Aorta (tissue), 5 donors: ENCODE measurements at regions not wholly inside any gene's neighbourhood (a gene's known extent, or its start where the extent isn't known, plus 50 kb on each side); places are given as distances from the start of the nearest gene placed in this dataset.

Source experiments
- ATAC-seq: fragments of 200-7000 bp; cut with Tn5 transposase; one replicate; pipeline ENCODE4 v1.9.1; 2022; ENCODE audit warnings: moderate library complexity; ENCODE audit not compliant: low FRiP score
- DNase-seq, 2 donors: peaks; one replicate each; pipeline ENCODE4 v3.0.0-alpha.2; 2020
- H3K27ac ChIP-seq, 2 donors: one replicate each; pipeline ENCODE4 v1.5.1; 2013; ENCODE audit warnings: low read length in 2 of 2, mild to moderate bottlenecking in 2 of 2, moderate library complexity in 2 of 2, control low read depth in 1 of 2, inconsistent platforms in 1 of 2, low read depth in 1 of 2
- H3K27me3 ChIP-seq, 2 donors: one replicate each; pipeline ENCODE4 v1.6.1; 2013; ENCODE audit warnings: control low read depth in 1 of 2, low read length in 1 of 2, mild to moderate bottlenecking in 1 of 2, moderate library complexity in 1 of 2; ENCODE audit not compliant: insufficient read depth in 2 of 2, control insufficient read depth in 1 of 2
- H3K36me3 ChIP-seq, 2 donors: one replicate each; pipeline ENCODE4 v1.6.1; 2013; ENCODE audit warnings: control low read depth in 1 of 2, low read length in 1 of 2, mild to moderate bottlenecking in 1 of 2; ENCODE audit not compliant: insufficient read depth in 2 of 2, control insufficient read depth in 1 of 2
- H3K4me1 ChIP-seq, 2 donors: one replicate each; pipeline ENCODE4 v1.6.1; 2013; ENCODE audit warnings: low read length in 2 of 2, control low read depth in 1 of 2, mild to moderate bottlenecking in 1 of 2, moderate library complexity in 1 of 2; ENCODE audit not compliant: insufficient read depth in 2 of 2, control insufficient read depth in 1 of 2
- H3K4me3 ChIP-seq, 2 donors: one replicate each; pipeline ENCODE4 v1.5.1; 2013; ENCODE audit warnings: low read length in 2 of 2, control low read depth in 1 of 2, mild to moderate bottlenecking in 1 of 2
- H3K9me3 ChIP-seq: one replicate; pipeline ENCODE4 v1.6.1; 2013; ENCODE audit warnings: mild to moderate bottlenecking, low read length; ENCODE audit not compliant: control insufficient read depth
- WGBS, 2 donors: extraction: QIAGEN DNeasy Blood & Tissue Kit; methylation state at CpG; one replicate each; pipeline ENCODE4 v1.1.7; 2013; 5-methylcytosine and 5-hydroxymethylcytosine counted together
- intact Hi-C, 2 donors: fragments of 100-400 bp; cut with DNase I; formaldehyde crosslinking; loops; one replicate each; pipeline versions ENCODE4 v1.14.2 to v1.15.0; 2022
- donor health status: healthy with polysubstance abuse.
- donor health status: Bipolar disorder and iron deficiency.
- donor health status: DM: no; HTN: no; CAD: no.
- donor health status: DM: no; HTN: no; CAD: no.
- donor health status: DM: yes; HTN: yes; CAD: no.

- H3K4me1 ChIP-seq: no peaks in the 10 kb centered on the region
- no peaks in the 10 kb centered on the region for H3K36me3 ChIP-seq
- no peak for DNase-seq
- no peaks in the 10 kb centered on the region for H3K27me3 ChIP-seq
- H3K4me3 ChIP-seq: no peak overlapping the region
- no peaks in the 10 kb centered on the region for H3K9me3 ChIP-seq
- H3K27ac ChIP-seq: no peak overlapping the region
- intact Hi-C loops: no loop called here
- ATAC-seq: no peak
Observed at GRCh38 chr13:85657942-85658341, 141.3 kb downstream of the SLITRK6 start.

- Histone ChIP-seq H3K27ac (no peak overlapping the region), H3K4me3 (no peak overlapping the region), H3K36me3 (no peaks in the 10 kb centered on the region), H3K4me1 (no peaks in the 10 kb centered on the region), H3K27me3 (no peaks in the 10 kb centered on the region), H3K9me3 (no peaks in the 10 kb centered on the region)
- DNase-seq (no peak), ATAC-seq (no peak)
- WGBS, 2 donors: 80 to 85% methylated on average over 1 of the region's 1 CpG
- intact Hi-C loops: no loop called here
Observed at GRCh38 chr13:85655040-85655439, 144.2 kb downstream of the SLITRK6 start.

- Histone ChIP-seq H3K36me3 (no peaks in the 10 kb centered on the region), H3K4me1 (no peaks in the 10 kb centered on the region), H3K4me3 (no peak overlapping the region), H3K9me3 (no peaks in the 10 kb centered on the region), H3K27ac (no peak overlapping the region), H3K27me3 (no peaks in the 10 kb centered on the region)
- ATAC-seq: no peak
- intact Hi-C loops: no loop called here
- DNase-seq: no peak
- 45 to 63% methylated on average over 2 of the region's 2 CpGs for WGBS, 2 donors
Observed at GRCh38 chr13:85654227-85654626, 145.0 kb downstream of the SLITRK6 start.

GRCh38 chr13:85653681-85654080, 145.5 kb downstream of the SLITRK6 start:
- no peak for ATAC-seq
- H3K4me3 ChIP-seq: no peak overlapping the region
- intact Hi-C loops: no loop called here

GRCh38 chr13:85652491-85652890, 146.7 kb downstream of the SLITRK6 start:
- no peak for ATAC-seq
- Histone ChIP-seq H3K36me3 (no peaks in the 10 kb centered on the region), H3K4me1 (no peaks in the 10 kb centered on the region), H3K9me3 (no peaks in the 10 kb centered on the region), H3K4me3 (no peak overlapping the region), H3K27me3 (no peaks in the 10 kb centered on the region), H3K27ac (no peak overlapping the region)
- 42 to 54% methylated on average over 1 of the region's 1 CpG for WGBS, 2 donors
- intact Hi-C loops: no loop called here
- no peak for DNase-seq

More at GRCh38 chr13:85653681-85654080, 145.5 kb downstream of the SLITRK6 start:
- Histone ChIP-seq H3K9me3 (no peaks in the 10 kb centered on the region), H3K36me3 (no peaks in the 10 kb centered on the region), H3K27ac (no peak overlapping the region), H3K4me1 (no peaks in the 10 kb centered on the region), H3K27me3 (no peaks in the 10 kb centered on the region)
- 88 to 92% methylated on average over 3 of the region's 3 CpGs for WGBS, 2 donors
- DNase-seq: no peak

GRCh38 chr13:85651440-85651839, 147.8 kb downstream of the SLITRK6 start:
- no peaks in the 10 kb centered on the region for H3K4me1 ChIP-seq
- H3K27ac ChIP-seq: no peak overlapping the region
- H3K36me3 ChIP-seq: no peaks in the 10 kb centered on the region
- no peaks in the 10 kb centered on the region for H3K9me3 ChIP-seq
- 85 to 91% methylated on average over 4 of the region's 4 CpGs for WGBS, 2 donors
- DNase-seq: no peak
- no peak overlapping the region for H3K4me3 ChIP-seq
- ATAC-seq: no peak
- H3K27me3 ChIP-seq: no peaks in the 10 kb centered on the region
- intact Hi-C loops: no loop called here

GRCh38 chr13:85650613-85651012, 148.6 kb downstream of the SLITRK6 start:
- Histone ChIP-seq H3K27ac (no peak overlapping the region), H3K9me3 (no peaks in the 10 kb centered on the region), H3K4me1 (no peaks in the 10 kb centered on the region), H3K27me3 (no peaks in the 10 kb centered on the region), H3K4me3 (no peak overlapping the region), H3K36me3 (no peaks in the 10 kb centered on the region)
- intact Hi-C loops: no loop called here
- WGBS, 2 donors: 97 to 98% methylated on average over 2 of the region's 2 CpGs
- DNase-seq: no peak
- no peak for ATAC-seq

GRCh38 chr13:85640727-85641126, 158.5 kb downstream of the SLITRK6 start:
- intact Hi-C loops: no loop called here
- H3K4me1 ChIP-seq: no peaks in the 10 kb centered on the region
- no peak overlapping the region for H3K27ac ChIP-seq
- 42 to 44% methylated on average over 3 of the region's 3 CpGs for WGBS, 2 donors
- H3K27me3 ChIP-seq: no peaks in the 10 kb centered on the region
- H3K4me3 ChIP-seq: no peak overlapping the region
- no peaks in the 10 kb centered on the region for H3K36me3 ChIP-seq
- no peak for ATAC-seq
- peaks cover 3% of the 10 kb centered on the region for H3K9me3 ChIP-seq
- no peak for DNase-seq

- no peak overlapping the region for H3K27ac ChIP-seq
- intact Hi-C loops: no loop called here
- no peaks in the 10 kb centered on the region for H3K27me3 ChIP-seq
- DNase-seq (no peak), ATAC-seq (no peak)
- no peak overlapping the region for H3K4me3 ChIP-seq
- WGBS, 2 donors: 85% methylated on average over 12 of the region's 12 CpGs
- peaks cover 3% of the 10 kb centered on the region for H3K9me3 ChIP-seq
- H3K36me3 ChIP-seq: no peaks in the 10 kb centered on the region
- H3K4me1 ChIP-seq: no peaks in the 10 kb centered on the region
Observed at GRCh38 chr13:85638815-85639393, 160.3 kb downstream of the SLITRK6 start.
